ENCODE measurements at regions not wholly inside any gene's neighbourhood (a gene's known extent, or its start where the extent isn't known, plus 50 kb on each side); places are given as distances from the start of the nearest gene placed in this dataset.

GRCh38 chr21:19832551-19832950 is 1165.7 kb upstream of the NCAM2 start:
- DNase-seq (ENCODE audit: low read depth), result no peak
- H3K4me3 ChIP-seq (ENCODE audit: control insufficient read depth, low read depth, low read length), result no peak overlapping the region
- TF ChIP-seq, protein P1, sequence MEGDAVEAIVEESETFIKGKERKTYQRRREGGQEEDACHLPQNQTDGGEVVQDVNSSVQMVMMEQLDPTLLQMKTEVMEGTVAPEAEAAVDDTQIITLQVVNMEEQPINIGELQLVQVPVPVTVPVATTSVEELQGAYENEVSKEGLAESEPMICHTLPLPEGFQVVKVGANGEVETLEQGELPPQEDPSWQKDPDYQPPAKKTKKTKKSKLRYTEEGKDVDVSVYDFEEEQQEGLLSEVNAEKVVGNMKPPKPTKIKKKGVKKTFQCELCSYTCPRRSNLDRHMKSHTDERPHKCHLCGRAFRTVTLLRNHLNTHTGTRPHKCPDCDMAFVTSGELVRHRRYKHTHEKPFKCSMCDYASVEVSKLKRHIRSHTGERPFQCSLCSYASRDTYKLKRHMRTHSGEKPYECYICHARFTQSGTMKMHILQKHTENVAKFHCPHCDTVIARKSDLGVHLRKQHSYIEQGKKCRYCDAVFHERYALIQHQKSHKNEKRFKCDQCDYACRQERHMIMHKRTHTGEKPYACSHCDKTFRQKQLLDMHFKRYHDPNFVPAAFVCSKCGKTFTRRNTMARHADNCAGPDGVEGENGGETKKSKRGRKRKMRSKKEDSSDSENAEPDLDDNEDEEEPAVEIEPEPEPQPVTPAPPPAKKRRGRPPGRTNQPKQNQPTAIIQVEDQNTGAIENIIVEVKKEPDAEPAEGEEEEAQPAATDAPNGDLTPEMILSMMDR (IDR thresholded peaks at IDR 0.05; ENCODE audit: control insufficient read depth, insufficient read depth, low read depth, low read length, missing control alignments), result no peak

DNA sequence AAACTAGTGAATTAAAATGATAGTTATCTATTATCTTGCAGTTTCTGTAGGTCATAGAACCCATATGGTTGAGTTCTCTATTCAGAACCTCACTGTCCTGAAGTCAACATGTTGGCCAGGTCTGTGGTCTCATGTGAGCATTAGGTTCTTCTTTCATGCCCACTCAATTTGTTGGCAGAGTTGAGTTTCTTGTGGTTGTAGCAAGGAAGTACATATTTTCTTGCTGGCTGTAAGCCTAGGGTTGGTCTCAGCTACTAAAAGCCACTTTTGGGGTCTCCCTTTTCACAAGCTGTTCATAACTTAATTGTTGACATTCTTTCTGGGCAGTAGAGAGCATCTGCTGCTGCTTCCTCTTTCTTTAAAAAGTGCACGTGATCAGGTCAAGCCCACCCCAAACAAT is 1165.1 kb upstream of the NCAM2 start:
- H3K4me3 ChIP-seq (ENCODE audit: control insufficient read depth, low read depth, low read length), result no peak overlapping the region
- DNase-seq (ENCODE audit: low read depth), result no peak
- TF ChIP-seq, protein P1 (IDR thresholded peaks at IDR 0.05; ENCODE audit: control insufficient read depth, insufficient read depth, low read depth, low read length, missing control alignments), result no peak

DNA sequence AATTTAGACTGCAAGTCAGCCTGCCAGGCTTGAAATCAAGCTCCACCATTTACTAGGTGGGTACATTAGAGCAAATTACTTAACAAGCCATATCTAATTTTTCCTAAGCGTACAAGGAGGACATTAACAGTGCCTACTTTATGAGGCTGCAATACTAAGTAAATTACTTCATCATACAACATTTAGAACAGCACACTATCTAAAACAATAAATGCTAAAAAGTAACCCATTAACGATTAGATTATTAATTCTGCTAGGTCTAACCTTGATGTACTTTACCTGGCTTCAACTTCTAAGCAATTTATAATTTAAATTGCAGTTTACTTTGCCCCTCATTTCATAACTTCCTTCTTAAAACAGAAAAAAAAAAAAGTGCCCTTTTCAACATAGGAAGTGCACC is 1155.6 kb upstream of the NCAM2 start:
- no peak for DNase-seq (ENCODE audit: low read depth)
- TF ChIP-seq, protein P1 (IDR thresholded peaks at IDR 0.05; ENCODE audit: control insufficient read depth, insufficient read depth, low read depth, low read length, missing control alignments), result no peak
- no peak overlapping the region for H3K4me3 ChIP-seq (ENCODE audit: control insufficient read depth, low read depth, low read length)

DNA sequence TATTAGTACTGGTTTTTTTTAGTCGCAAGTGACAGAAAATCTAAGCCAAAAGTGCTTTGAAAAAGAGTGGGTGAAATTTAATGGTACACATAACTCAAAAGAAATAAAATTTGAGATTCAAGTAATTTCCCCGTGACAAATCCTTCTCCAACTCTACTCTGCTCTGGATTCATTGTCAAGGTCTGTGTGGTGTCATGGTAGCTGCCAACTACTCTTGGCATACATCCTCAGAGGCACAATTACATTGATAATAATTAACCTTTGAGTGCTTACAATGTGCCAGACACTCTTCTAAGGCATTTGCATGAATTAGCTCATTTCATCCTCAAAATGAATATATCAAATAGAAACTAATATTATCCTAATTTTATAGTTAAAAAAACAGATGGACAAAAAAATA is 1153.9 kb upstream of the NCAM2 start:
- no peak for DNase-seq (ENCODE audit: low read depth)
- no peak overlapping the region for H3K4me3 ChIP-seq (ENCODE audit: control insufficient read depth, low read depth, low read length)
- TF ChIP-seq, protein P1 (IDR thresholded peaks at IDR 0.05; ENCODE audit: control insufficient read depth, insufficient read depth, low read depth, low read length, missing control alignments), result no peak

DNA sequence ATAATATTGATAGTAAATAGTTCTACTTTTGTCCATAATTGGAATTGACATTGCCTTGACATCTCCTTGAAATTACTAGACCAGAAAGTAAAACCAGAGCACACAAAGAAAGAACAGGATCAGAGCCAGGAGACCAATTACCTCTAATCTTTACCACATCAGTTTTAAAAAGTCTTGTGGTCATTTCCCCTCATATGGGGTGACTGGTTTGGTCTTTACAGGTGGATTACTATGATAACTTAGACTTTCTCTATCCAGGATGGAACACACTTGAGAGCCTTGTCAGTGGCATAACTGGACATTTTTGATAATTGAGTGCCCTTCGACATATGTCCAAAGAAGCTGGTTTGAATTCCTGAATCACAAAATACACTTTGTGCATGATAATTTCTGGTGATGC is 1148.1 kb upstream of the NCAM2 start:
- TF ChIP-seq, protein P1 (IDR thresholded peaks at IDR 0.05; ENCODE audit: control insufficient read depth, insufficient read depth, low read depth, low read length, missing control alignments), result no peak
- no peak overlapping the region for H3K4me3 ChIP-seq (ENCODE audit: control insufficient read depth, low read depth, low read length)
- no peak for DNase-seq (ENCODE audit: low read depth)

DNA sequence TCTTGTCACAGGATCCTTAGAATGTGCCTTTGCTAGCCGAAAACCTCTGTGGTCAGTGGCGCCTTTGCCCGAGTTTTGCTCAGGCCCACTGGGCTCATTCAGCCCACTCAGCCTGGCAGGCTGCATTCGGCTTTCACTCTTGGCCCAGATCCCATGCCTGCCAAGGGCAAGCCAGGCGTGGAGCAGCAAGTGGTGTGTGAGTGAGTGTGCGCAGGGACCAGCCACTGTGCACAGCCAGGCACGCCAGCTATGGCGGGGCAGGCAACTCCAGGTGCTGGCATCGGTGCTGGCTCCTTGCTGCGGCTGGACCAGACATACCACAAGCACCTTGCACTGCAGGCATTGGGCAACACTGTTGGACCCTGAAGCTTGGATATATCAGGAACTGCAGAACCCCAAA is 1145.1 kb upstream of the NCAM2 start:
- no peak for DNase-seq (ENCODE audit: low read depth)
- TF ChIP-seq, protein P1 (IDR thresholded peaks at IDR 0.05; ENCODE audit: control insufficient read depth, insufficient read depth, low read depth, low read length, missing control alignments), result no peak
- no peak overlapping the region for H3K4me3 ChIP-seq (ENCODE audit: control insufficient read depth, low read depth, low read length)
